ENCODE measurements at regions not wholly inside any gene's neighbourhood (a gene's known extent, or its start where the extent isn't known, plus 50 kb on each side); places are given as distances from the start of the nearest gene placed in this dataset.

DNA sequence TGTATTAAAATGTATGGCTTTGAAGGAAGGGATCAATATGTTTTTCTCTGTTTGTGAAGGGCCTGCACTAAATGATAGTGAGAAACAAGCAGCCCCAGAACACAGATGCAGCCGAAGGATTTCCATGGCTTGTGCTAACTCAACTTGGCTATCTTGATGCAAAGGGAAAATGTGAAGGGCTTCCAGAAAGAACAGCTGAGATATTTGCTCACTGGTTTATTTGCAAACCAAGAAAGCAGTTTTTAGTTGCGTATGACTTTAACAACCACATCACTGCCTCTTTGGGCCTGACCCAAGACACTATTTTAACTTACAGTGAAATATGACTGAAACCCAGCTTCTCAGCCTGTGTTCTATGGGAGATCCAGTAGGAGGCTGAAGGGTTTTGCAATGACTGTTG, 369.9 kb downstream of the SETD4 start:
- in situ Hi-C loops (cut with MboI), result no loop called here

DNA sequence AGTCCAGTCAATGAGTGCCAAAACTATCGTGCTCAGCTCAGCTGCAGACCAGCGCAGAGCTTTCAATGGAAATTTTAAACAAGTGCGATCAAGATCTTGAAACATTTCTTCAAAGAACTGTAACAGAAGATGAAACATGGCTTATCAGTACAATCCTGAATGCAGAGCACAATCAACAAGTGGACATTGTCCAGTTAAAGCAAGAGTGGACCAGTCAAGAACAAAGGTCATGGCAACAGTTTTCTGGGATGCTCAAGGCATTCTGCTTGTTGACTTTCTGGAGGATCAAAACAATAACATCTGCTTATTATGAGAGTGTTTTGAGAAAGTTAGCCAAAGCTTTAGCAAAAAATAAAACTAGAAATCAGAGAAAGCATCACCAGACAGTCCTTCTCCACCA, 374.2 kb downstream of the SETD4 start:
- Histone ChIP-seq H3K36me3 (ENCODE audit: low read depth) (no peaks in the 10 kb centered on the region), H3K79me2 (ENCODE audit: insufficient read depth) (no peaks in the 10 kb centered on the region), H3K4me1 (ENCODE audit: insufficient read depth) (no peaks in the 10 kb centered on the region), H3K9me3 (ENCODE audit: low read depth) (no peaks in the 10 kb centered on the region), H2AFZ (no peak overlapping the region), H3K27me3 (replicated peaks; ENCODE audit: insufficient read depth) (peaks cover 8% of the 10 kb centered on the region), H3K9me2 (ENCODE audit: insufficient read depth) (no peaks in the 10 kb centered on the region), H3F3A (ENCODE audit: insufficient read depth) (no peaks in the 10 kb centered on the region), H3K9ac (no peak overlapping the region), H3K4me2 (ENCODE audit: unreplicated experiment) (no peak overlapping the region), H3K4me3 (no peak overlapping the region), H3K27ac (no peak overlapping the region), H4K20me1 (ENCODE audit: insufficient read depth) (no peaks in the 10 kb centered on the region)
- DNase-seq, result no peak
- in situ Hi-C loops (cut with MboI), result no loop called here
- WGBS, 2 experiments (ENCODE audit: low coverage in 1 of 2, low lambda C conversion rate in 2 of 2, missing lambda C conversion rate in 2 of 2), result 29 to 37% methylated on average over 3 of the region's 3 CpGs
- TF ChIP-seq EZH2phosphoT487 (IDR thresholded peaks at IDR 0.05; ENCODE audit: insufficient read depth, low read depth) (no peak), EZH2 (IDR thresholded peaks at IDR 0.05; ENCODE audit: insufficient read depth, poor library complexity, severe bottlenecking) (no peak)

More for the DNA sequence above, 369.9 kb downstream of the SETD4 start:
- H3K27me3 ChIP-seq (replicated peaks; ENCODE audit: insufficient read depth), result peaks cover 23% of the 10 kb centered on the region
- no peaks in the 10 kb centered on the region for H3K4me1 ChIP-seq (ENCODE audit: insufficient read depth)
- no peak for DNase-seq
- no peaks in the 10 kb centered on the region for H3K79me2 ChIP-seq (ENCODE audit: insufficient read depth)
- H3F3A ChIP-seq (ENCODE audit: insufficient read depth), result no peaks in the 10 kb centered on the region
- H3K9me2 ChIP-seq (ENCODE audit: insufficient read depth), result no peaks in the 10 kb centered on the region
- no peak overlapping the region for H3K27ac ChIP-seq
- H3K4me3 ChIP-seq, result no peak overlapping the region
- H3K9me3 ChIP-seq (ENCODE audit: low read depth), result no peaks in the 10 kb centered on the region
- TF ChIP-seq EZH2 (IDR thresholded peaks at IDR 0.05; ENCODE audit: insufficient read depth, poor library complexity, severe bottlenecking), result no peak
- no peak for TF ChIP-seq EZH2phosphoT487 (IDR thresholded peaks at IDR 0.05; ENCODE audit: insufficient read depth, low read depth)
- H4K20me1 ChIP-seq (ENCODE audit: insufficient read depth), result no peaks in the 10 kb centered on the region
- H3K4me2 ChIP-seq (ENCODE audit: unreplicated experiment), result no peak overlapping the region
- 95% methylated on average over 2 of the region's 2 CpGs for WGBS, 2 experiments (ENCODE audit: low coverage in 1 of 2, low lambda C conversion rate in 2 of 2, missing lambda C conversion rate in 2 of 2)
- H3K36me3 ChIP-seq (ENCODE audit: low read depth), result no peaks in the 10 kb centered on the region
- H2AFZ ChIP-seq, result no peak overlapping the region
- H3K9ac ChIP-seq, result no peak overlapping the region

DNA sequence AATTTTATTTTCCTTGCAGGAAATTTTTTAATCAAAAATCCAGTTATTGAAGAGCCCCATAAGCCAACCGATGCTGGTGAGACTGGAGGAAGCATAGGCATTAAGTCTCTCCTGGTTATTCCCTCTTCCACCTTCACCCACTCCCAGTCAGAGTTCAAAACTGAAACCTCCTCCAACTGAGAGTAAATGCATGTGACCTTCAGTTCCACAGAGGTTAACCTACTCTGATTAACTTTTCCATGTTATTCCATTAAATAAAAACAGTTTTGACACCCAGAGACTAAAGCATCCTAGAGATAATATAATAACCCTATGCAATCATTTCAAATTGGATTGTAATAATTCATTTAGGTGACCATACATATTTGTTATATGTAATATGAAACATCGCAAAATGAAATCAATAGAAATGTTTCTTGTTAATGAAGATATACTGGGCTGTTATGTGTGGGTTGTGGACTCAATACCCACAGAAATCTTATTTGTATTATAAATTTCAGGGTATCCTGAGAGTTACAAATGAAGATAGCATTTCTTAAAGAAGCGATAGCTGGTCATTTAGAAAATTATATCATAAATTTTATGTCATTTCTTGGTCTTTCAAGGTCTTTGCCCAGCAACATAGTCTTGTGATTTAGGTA, 376.5 kb downstream of the SETD4 start:
- Histone ChIP-seq H3K36me3 (ENCODE audit: low read depth) (no peaks in the 10 kb centered on the region), H3K27me3 (replicated peaks; ENCODE audit: insufficient read depth) (peaks cover 8% of the 10 kb centered on the region), H3F3A (ENCODE audit: insufficient read depth) (no peaks in the 10 kb centered on the region), H2AFZ (no peak overlapping the region), H3K9ac (no peak overlapping the region), H3K4me1 (ENCODE audit: insufficient read depth) (no peaks in the 10 kb centered on the region), H4K20me1 (ENCODE audit: insufficient read depth) (no peaks in the 10 kb centered on the region), H3K27ac (no peak overlapping the region), H3K9me3 (ENCODE audit: low read depth) (no peaks in the 10 kb centered on the region), H3K4me3 (no peak overlapping the region), H3K4me2 (ENCODE audit: unreplicated experiment) (no peak overlapping the region), H3K79me2 (ENCODE audit: insufficient read depth) (no peaks in the 10 kb centered on the region), H3K9me2 (ENCODE audit: insufficient read depth) (no peaks in the 10 kb centered on the region)
- no peak for TF ChIP-seq EZH2phosphoT487 (IDR thresholded peaks at IDR 0.05; ENCODE audit: insufficient read depth, low read depth)
- TF ChIP-seq EZH2 (IDR thresholded peaks at IDR 0.05; ENCODE audit: insufficient read depth, poor library complexity, severe bottlenecking), result no peak
- DNase-seq, result no peak
- in situ Hi-C loops (cut with MboI), result no loop called here
- WGBS, 2 experiments (ENCODE audit: low coverage in 1 of 2, low lambda C conversion rate in 2 of 2, missing lambda C conversion rate in 2 of 2), result 76 to 82% methylated on average over 3 of the region's 3 CpGs

DNA sequence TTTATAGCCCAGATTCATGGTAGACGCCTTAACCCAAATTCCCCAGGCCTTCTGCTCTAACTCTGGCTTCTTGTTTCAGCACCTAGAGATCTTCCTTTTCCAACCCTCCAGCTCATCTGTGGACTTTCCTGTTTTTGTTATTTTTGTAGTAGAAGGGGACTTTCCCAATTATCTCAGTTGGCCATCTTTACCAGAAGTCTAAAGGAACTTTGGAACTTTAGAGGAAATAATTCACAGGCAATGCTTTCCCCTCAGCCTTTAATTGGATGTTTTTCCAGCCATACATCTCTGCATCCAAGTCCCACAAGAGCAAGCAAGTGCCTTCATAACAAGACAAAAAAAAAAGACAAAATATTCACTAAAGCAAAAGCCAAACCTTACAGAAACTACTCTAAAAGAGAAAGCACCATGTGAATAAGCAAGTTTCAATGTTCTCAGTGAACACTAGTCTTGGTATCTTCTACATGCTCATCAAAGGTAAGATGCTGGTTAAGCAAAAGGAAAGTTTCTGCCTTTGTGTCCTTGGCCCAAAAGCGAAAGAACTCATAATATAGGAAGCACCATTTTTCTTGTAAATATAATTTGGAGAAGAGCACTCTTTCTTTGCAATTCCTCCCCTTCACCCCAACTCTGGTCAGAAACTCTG, 377.3 kb downstream of the SETD4 start:
- Histone ChIP-seq H3K36me3 (ENCODE audit: low read depth) (no peaks in the 10 kb centered on the region), H3K9ac (no peak overlapping the region), H3K27me3 (replicated peaks; ENCODE audit: insufficient read depth) (0 out of 2 replicates have a peak, but pooled peaks cover 3% of the 10 kb centered on the region), H3K9me3 (ENCODE audit: low read depth) (no peaks in the 10 kb centered on the region), H2AFZ (no peak overlapping the region), H3K9me2 (ENCODE audit: insufficient read depth) (no peaks in the 10 kb centered on the region), H4K20me1 (ENCODE audit: insufficient read depth) (no peaks in the 10 kb centered on the region), H3K27ac (no peak overlapping the region), H3F3A (ENCODE audit: insufficient read depth) (no peaks in the 10 kb centered on the region), H3K4me2 (ENCODE audit: unreplicated experiment) (no peak overlapping the region), H3K4me1 (ENCODE audit: insufficient read depth) (no peaks in the 10 kb centered on the region), H3K79me2 (ENCODE audit: insufficient read depth) (no peaks in the 10 kb centered on the region), H3K4me3 (no peak overlapping the region)
- in situ Hi-C loops (cut with MboI), result no loop called here
- no peak for DNase-seq
- TF ChIP-seq EZH2 (IDR thresholded peaks at IDR 0.05; ENCODE audit: insufficient read depth, poor library complexity, severe bottlenecking) (no peak), EZH2phosphoT487 (IDR thresholded peaks at IDR 0.05; ENCODE audit: insufficient read depth, low read depth) (no peak)
- WGBS, 2 experiments (ENCODE audit: low coverage in 1 of 2, low lambda C conversion rate in 2 of 2, missing lambda C conversion rate in 2 of 2), result 81 to 83% methylated on average over 2 of the region's 2 CpGs
